ENCODE measurements at regions not wholly inside any gene's neighbourhood (a gene's known extent, or its start where the extent isn't known, plus 50 kb on each side); places are given as distances from the start of the nearest gene placed in this dataset.

DNA sequence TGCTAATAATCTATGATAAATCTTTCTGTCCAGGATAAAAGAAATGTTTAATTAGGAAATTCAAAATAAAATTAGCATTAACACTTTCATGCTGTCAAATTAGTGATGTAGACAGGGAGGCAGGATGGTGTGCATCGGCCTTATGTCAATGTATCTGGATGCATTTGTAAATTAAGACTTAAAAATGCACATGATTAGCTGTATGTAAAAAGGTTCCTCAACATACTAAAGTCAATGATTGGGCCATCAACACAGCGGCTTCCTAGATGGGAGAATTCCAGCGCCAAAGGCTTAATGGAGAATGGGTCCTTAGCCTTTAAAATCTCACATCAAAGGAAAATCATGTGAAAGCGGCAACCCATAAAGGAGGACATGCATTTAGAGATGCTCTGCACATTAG, 77.5 kb upstream of the ZEB2 start:
- no peak for DNase-seq
- Histone ChIP-seq H3K18ac (ENCODE audit: insufficient read length, low read depth, low read length) (no peak overlapping the region), H3T11ph (ENCODE audit: low read length) (no peak overlapping the region), H3K27ac (ENCODE audit: insufficient read length, low read depth, low read length) (no peak overlapping the region), H2AFZ (ENCODE audit: low read length) (no peak overlapping the region), H3K23ac (ENCODE audit: insufficient read length, low read depth, low read length) (no peak overlapping the region), H4K91ac (ENCODE audit: insufficient read length, low read depth, low read length) (no peak overlapping the region), H3K4me2 (ENCODE audit: insufficient read depth, insufficient read length, low read length) (no peak overlapping the region), H2BK20ac (ENCODE audit: low read depth, low read length, poor library complexity, severe bottlenecking) (no peak overlapping the region), H3K4me1 (ENCODE audit: insufficient read depth, low read length) (peaks cover 3% of the 10 kb centered on the region), H4K8ac (replicated peaks; ENCODE audit: insufficient read length, low read depth, low read length) (no peak overlapping the region), H3K9ac (ENCODE audit: extremely low read depth, insufficient read length, low read length) (no peak overlapping the region), H3K79me1 (ENCODE audit: insufficient read depth, low read depth, low read length, poor library complexity, severe bottlenecking) (no peaks in the 10 kb centered on the region), H3K14ac (ENCODE audit: insufficient read depth, low read length) (no peak overlapping the region), H3K9me3 (ENCODE audit: control insufficient read depth, low read depth, low read length) (no peaks in the 10 kb centered on the region), H3K23me2 (ENCODE audit: insufficient read length, low read depth, low read length, poor library complexity, severe bottlenecking) (no peaks in the 10 kb centered on the region), H2BK15ac (ENCODE audit: low read depth, low read length) (no peak overlapping the region), H3K4ac (ENCODE audit: low read depth, low read length) (no peak overlapping the region), H4K20me1 (ENCODE audit: control insufficient read depth, insufficient read depth, insufficient read length) (no peaks in the 10 kb centered on the region), H4K5ac (ENCODE audit: insufficient read length, low read depth, low read length) (no peak overlapping the region), H3K27me3 (ENCODE audit: insufficient read depth, low read length) (no peaks in the 10 kb centered on the region), H2BK12ac (ENCODE audit: insufficient read length, low read depth, low read length) (no peak overlapping the region), H3K56ac (ENCODE audit: insufficient read length, low read depth, low read length) (no peak overlapping the region), H2BK120ac (ENCODE audit: low read depth, low read length, poor library complexity, severe bottlenecking) (no peak overlapping the region), H3K79me2 (ENCODE audit: insufficient read depth, low read length) (no peaks in the 10 kb centered on the region), H2BK5ac (ENCODE audit: insufficient read length, low read length) (no peak overlapping the region), H2AK5ac (ENCODE audit: insufficient read length, low read length) (no peak overlapping the region)
- TF ChIP-seq, protein P1, sequence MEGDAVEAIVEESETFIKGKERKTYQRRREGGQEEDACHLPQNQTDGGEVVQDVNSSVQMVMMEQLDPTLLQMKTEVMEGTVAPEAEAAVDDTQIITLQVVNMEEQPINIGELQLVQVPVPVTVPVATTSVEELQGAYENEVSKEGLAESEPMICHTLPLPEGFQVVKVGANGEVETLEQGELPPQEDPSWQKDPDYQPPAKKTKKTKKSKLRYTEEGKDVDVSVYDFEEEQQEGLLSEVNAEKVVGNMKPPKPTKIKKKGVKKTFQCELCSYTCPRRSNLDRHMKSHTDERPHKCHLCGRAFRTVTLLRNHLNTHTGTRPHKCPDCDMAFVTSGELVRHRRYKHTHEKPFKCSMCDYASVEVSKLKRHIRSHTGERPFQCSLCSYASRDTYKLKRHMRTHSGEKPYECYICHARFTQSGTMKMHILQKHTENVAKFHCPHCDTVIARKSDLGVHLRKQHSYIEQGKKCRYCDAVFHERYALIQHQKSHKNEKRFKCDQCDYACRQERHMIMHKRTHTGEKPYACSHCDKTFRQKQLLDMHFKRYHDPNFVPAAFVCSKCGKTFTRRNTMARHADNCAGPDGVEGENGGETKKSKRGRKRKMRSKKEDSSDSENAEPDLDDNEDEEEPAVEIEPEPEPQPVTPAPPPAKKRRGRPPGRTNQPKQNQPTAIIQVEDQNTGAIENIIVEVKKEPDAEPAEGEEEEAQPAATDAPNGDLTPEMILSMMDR (conservative IDR thresholded peaks at IDR 0.05), result no peak
- H3K4me1 Mint-ChIP-seq, result peaks cover 26 to 27% of the 10 kb centered on the region in 2 experiments
- H3K9me3 Mint-ChIP-seq, result no peaks in the 10 kb centered on the region; a peak in 1 of 5 replicates
- H3K27me3 Mint-ChIP-seq (ENCODE audit: low read depth), result no peaks in the 10 kb centered on the region
- no peak overlapping the region for H3K27ac Mint-ChIP-seq
- no CpG with 5 or more reads among the region's 4 CpGs for WGBS (ENCODE audit: extremely low coverage, insufficient read length, low lambda C conversion rate)
- no peaks in the 10 kb centered on the region for H3K36me3 Mint-ChIP-seq (ENCODE audit: insufficient read depth in 1 of 3, low read depth in 3 of 3)
- no peak overlapping the region for H3K4me3 Mint-ChIP-seq
